Tongue (tissue), 1 donor: ENCODE measurements at regions not wholly inside any gene's neighbourhood (a gene's known extent, or its start where the extent isn't known, plus 50 kb on each side); places are given as distances from the start of the nearest gene placed in this dataset.
"Not testable (repeated sequence)": the region's sequence is repeated elsewhere in the genome, so short reads cannot be mapped to it uniquely, and the experiment has no call there.

Experiments used
- DNase-seq: peaks from one replicate; pipeline ENCODE4 v3.0.0-alpha.2; 2015

- no peak for DNase-seq
Measured at GRCh38 chr1:221992427-221992826, 250.5 kb upstream of the DUSP10 start.

- DNase-seq, result no peak
Measured at GRCh38 chr1:221991221-221991620, 249.3 kb upstream of the DUSP10 start.

GRCh38 chr1:221989741-221990140, 247.9 kb upstream of the DUSP10 start:
- no peak for DNase-seq

- DNase-seq, result no peak
Measured at GRCh38 chr1:221988829-221989228, 246.9 kb upstream of the DUSP10 start.

- DNase-seq, result peak; percentile 59
Measured at GRCh38 chr1:221987860-221988520, 246.1 kb upstream of the DUSP10 start.

GRCh38 chr1:221983444-221983843, 241.6 kb upstream of the DUSP10 start:
- DNase-seq, result no peak

- no peak for DNase-seq
Measured at GRCh38 chr1:221981461-221981860, 239.6 kb upstream of the DUSP10 start.

- no peak for DNase-seq
Measured at GRCh38 chr1:221979444-221980032, 237.6 kb upstream of the DUSP10 start.

GRCh38 chr1:221978631-221979334, 236.9 kb upstream of the DUSP10 start:
- not testable (repeated sequence) for DNase-seq

- DNase-seq, result not testable (repeated sequence)
Measured at GRCh38 chr1:221973787-221974186, 231.9 kb upstream of the DUSP10 start.

GRCh38 chr1:221972276-221973235, 230.7 kb upstream of the DUSP10 start:
- DNase-seq, result no peak

GRCh38 chr1:221971035-221971434, 229.1 kb upstream of the DUSP10 start:
- DNase-seq, result not testable (repeated sequence)

- not testable (repeated sequence) for DNase-seq
Measured at GRCh38 chr1:221969298-221969858, 227.5 kb upstream of the DUSP10 start.

GRCh38 chr1:221967538-221967937, 225.6 kb upstream of the DUSP10 start:
- not testable (repeated sequence) for DNase-seq

- DNase-seq, result not testable (repeated sequence)
Measured at GRCh38 chr1:221966888-221967287, 225.0 kb upstream of the DUSP10 start.

GRCh38 chr1:221965891-221966290, 224.0 kb upstream of the DUSP10 start:
- not testable (repeated sequence) for DNase-seq

GRCh38 chr1:221965252-221965651, 223.4 kb upstream of the DUSP10 start:
- no peak for DNase-seq

- no peak for DNase-seq
Measured at GRCh38 chr1:221963742-221964141, 221.9 kb upstream of the DUSP10 start.

GRCh38 chr1:221962385-221962784, 220.5 kb upstream of the DUSP10 start:
- no peak for DNase-seq

- no peak for DNase-seq
Measured at GRCh38 chr1:221961532-221962292, 219.8 kb upstream of the DUSP10 start.

GRCh38 chr1:221958161-221958562, 216.3 kb upstream of the DUSP10 start:
- DNase-seq, result not testable (repeated sequence)
